Heart left ventricle (tissue), 13 donors: ENCODE measurements at regions not wholly inside any gene's neighbourhood (a gene's known extent, or its start where the extent isn't known, plus 50 kb on each side); places are given as distances from the start of the nearest gene placed in this dataset.

Experiments
- POLR2A ChIP-seq, 2 donors: fragments of 450-650 bp; IDR thresholded peaks; one replicate each; pipeline ENCODE4 v1.6.1; 2017; ENCODE audit warnings: antibody characterized with exemption in 2 of 2, mild to moderate bottlenecking in 2 of 2, moderate library complexity in 2 of 2
- TF ChIP-seq, protein P1 (sequence below), 12 donors: fragments of 200-600 bp; sonication (generic) in 4 of 12; IDR thresholded peaks; one replicate each; pipeline versions ENCODE4 v1.5.0 to v1.8.0; 2018 to 2022; ENCODE audit warnings: antibody characterized with exemption in 12 of 12, mild to moderate bottlenecking in 5 of 12
- donor health status: ischemic (EF 13 %, LVEDD 7.1; RV severe dilation, severe dysfunction).
- donor health status: DM: no; HTN: yes; CAD: no.
- donor health status: DM: no; HTN: no; CAD: no.
- donor health status: ischemic (EF 25% LVEDD 6.9; RV normal size, moderate dysfunction).
- donor health status: ischemic (EF 25% LVEDD 5.7; RV mildly dilated, moderate dysfunction).
- donor health status: ischemic (EF 35%, LVEDD 5.7; RV mildly dilated, moderate dysfunction).
- donor health status: nonischemic (EF 11% LVEDD 7.7; RV severe dilation, severe dysfunction).
- donor health status: DM: yes; HTN: yes; CAD: no.
- donor health status: PGD.
- donor health status: ischemic (EF 29% LVEDD 5.4; RV normal size, mild dysfunction).
- donor health status: nonischemic (EF 23%, LVEDD 6.1; RV moderate dilation, normal function).

DNA sequence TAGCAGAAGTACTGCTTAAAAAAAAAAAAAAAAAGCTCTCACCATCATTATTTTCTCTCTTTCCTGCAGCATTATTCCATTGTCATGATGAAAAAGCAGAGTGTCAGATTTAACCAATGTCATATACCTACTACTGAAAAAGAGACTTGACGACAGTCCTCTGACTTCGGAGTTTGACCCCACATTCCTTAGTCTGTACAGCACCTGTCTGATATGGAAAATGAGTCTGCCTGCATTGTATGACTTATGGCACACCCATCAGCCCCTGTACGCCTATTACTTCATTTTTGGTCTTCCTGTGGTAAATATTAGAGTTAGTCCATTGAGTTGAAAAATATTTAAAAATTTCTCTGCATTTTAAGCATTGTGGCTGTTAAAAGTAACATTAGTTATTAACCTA lies 54.5 kb upstream of the NOX4 start:
- TF ChIP-seq, protein P1, sequence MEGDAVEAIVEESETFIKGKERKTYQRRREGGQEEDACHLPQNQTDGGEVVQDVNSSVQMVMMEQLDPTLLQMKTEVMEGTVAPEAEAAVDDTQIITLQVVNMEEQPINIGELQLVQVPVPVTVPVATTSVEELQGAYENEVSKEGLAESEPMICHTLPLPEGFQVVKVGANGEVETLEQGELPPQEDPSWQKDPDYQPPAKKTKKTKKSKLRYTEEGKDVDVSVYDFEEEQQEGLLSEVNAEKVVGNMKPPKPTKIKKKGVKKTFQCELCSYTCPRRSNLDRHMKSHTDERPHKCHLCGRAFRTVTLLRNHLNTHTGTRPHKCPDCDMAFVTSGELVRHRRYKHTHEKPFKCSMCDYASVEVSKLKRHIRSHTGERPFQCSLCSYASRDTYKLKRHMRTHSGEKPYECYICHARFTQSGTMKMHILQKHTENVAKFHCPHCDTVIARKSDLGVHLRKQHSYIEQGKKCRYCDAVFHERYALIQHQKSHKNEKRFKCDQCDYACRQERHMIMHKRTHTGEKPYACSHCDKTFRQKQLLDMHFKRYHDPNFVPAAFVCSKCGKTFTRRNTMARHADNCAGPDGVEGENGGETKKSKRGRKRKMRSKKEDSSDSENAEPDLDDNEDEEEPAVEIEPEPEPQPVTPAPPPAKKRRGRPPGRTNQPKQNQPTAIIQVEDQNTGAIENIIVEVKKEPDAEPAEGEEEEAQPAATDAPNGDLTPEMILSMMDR (IDR thresholded peaks at IDR 0.05), result no peak
- no peak for TF ChIP-seq POLR2A (IDR thresholded peaks at IDR 0.05)
